ENCODE measurements at regions not wholly inside any gene's neighbourhood (a gene's known extent, or its start where the extent isn't known, plus 50 kb on each side); places are given as distances from the start of the nearest gene placed in this dataset.

DNA sequence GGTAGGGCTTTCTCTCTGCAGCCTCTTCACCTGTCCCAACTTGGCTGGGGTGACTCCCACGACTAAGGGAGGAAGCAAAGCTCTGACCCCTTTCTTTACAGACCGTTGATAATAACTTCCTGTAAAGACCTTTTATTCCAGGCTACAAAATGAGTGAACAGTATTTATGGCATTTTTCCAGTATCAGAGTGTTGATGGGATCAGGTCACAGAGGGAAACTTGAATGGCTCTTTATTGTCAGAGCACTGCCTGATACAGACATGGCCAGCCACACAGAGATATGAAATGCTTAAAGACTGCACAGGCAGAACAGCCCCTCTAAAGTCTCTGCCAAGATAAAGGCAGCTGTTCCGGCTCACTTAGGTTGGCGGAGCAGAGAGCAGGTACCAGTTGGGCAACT lies 1033.9 kb upstream of the NR2F2 start:
- TF ChIP-seq, protein P1, sequence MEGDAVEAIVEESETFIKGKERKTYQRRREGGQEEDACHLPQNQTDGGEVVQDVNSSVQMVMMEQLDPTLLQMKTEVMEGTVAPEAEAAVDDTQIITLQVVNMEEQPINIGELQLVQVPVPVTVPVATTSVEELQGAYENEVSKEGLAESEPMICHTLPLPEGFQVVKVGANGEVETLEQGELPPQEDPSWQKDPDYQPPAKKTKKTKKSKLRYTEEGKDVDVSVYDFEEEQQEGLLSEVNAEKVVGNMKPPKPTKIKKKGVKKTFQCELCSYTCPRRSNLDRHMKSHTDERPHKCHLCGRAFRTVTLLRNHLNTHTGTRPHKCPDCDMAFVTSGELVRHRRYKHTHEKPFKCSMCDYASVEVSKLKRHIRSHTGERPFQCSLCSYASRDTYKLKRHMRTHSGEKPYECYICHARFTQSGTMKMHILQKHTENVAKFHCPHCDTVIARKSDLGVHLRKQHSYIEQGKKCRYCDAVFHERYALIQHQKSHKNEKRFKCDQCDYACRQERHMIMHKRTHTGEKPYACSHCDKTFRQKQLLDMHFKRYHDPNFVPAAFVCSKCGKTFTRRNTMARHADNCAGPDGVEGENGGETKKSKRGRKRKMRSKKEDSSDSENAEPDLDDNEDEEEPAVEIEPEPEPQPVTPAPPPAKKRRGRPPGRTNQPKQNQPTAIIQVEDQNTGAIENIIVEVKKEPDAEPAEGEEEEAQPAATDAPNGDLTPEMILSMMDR (optimal IDR thresholded peaks at IDR 0.05 in 1 of 3, IDR thresholded peaks at IDR 0.05 in 1 of 3, conservative IDR thresholded peaks at IDR 0.05 in 1 of 3; ENCODE audit: extremely low read depth in 1 of 3, insufficient read depth in 2 of 3, low read length in 3 of 3), result no peak
- no peak for TF ChIP-seq EZH2 (IDR thresholded peaks at IDR 0.05; ENCODE audit: low read length)
- H3K4me3 ChIP-seq (ENCODE audit: control insufficient read depth in 2 of 3, extremely low read depth in 1 of 3, insufficient read depth in 2 of 3, low read depth in 1 of 3, low read length in 3 of 3), result no peak overlapping the region
- dilution Hi-C loops (cut with MboI; ENCODE audit: extremely low pct_ligation_motif_present, low sequenced_read_pairs), result no loop called here
- no peaks in the 10 kb centered on the region for H3K9me3 ChIP-seq (ENCODE audit: control insufficient read depth, low read depth, low read length)
- H3K36me3 ChIP-seq (ENCODE audit: control insufficient read depth in 2 of 2, extremely low read depth in 1 of 2, insufficient read depth in 2 of 2, low read length in 2 of 2), result no peaks in the 10 kb centered on the region
- H3K27ac ChIP-seq (ENCODE audit: control insufficient read depth, insufficient read depth, low read length), result no peak overlapping the region
- no peak overlapping the region for H3K9ac ChIP-seq (ENCODE audit: control insufficient read depth, extremely low read depth, insufficient read depth, low read length)
- DNase-seq (ENCODE audit: low read depth, low spot score) (no peak), FAIRE-seq (no peak)
- H3K9me1 ChIP-seq (ENCODE audit: control insufficient read depth, extremely low read depth, insufficient read depth, low read length), result no peaks in the 10 kb centered on the region
- no peak overlapping the region for H2AFZ ChIP-seq (ENCODE audit: control insufficient read depth, low read length)
- H3K27me3 ChIP-seq (ENCODE audit: control insufficient read depth, extremely low read depth, insufficient read depth, low read length), result no peaks in the 10 kb centered on the region
- H4K20me1 ChIP-seq (ENCODE audit: control insufficient read depth, extremely low read depth, insufficient read depth, low read length), result no peaks in the 10 kb centered on the region
- no peaks in the 10 kb centered on the region for H3K4me1 ChIP-seq (ENCODE audit: control insufficient read depth, extremely low read depth, insufficient read depth, low read length)
- no peak overlapping the region for H3K4me2 ChIP-seq (ENCODE audit: control insufficient read depth, extremely low read depth, insufficient read depth, low read depth, low read length)
- no peaks in the 10 kb centered on the region for H3K79me2 ChIP-seq (ENCODE audit: control insufficient read depth, insufficient read depth, low read length)

DNA sequence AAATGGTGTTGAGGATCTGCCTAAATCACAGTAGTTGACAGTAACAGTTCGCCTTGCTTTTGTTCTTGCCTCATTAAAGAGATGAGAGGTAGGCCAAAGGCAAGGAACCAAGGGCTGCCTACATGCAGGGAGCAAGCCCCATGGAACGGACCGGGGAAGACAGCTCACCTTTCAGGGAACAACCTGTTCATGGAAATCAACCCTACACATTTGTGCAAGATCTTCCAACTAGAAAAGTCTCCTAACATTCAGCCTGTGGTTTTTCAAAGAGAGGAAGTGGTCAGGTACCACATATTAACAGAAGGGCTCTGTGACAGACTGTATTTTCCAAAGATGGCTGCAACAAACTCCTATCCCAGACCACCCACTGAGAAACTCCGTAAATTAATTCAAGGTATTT lies 1031.8 kb upstream of the NR2F2 start:
- no peaks in the 10 kb centered on the region for H4K20me1 ChIP-seq (ENCODE audit: control insufficient read depth, extremely low read depth, insufficient read depth, low read length)
- no peaks in the 10 kb centered on the region for H3K9me1 ChIP-seq (ENCODE audit: control insufficient read depth, extremely low read depth, insufficient read depth, low read length)
- no peaks in the 10 kb centered on the region for H3K36me3 ChIP-seq (ENCODE audit: control insufficient read depth in 2 of 2, extremely low read depth in 1 of 2, insufficient read depth in 2 of 2, low read length in 2 of 2)
- no peaks in the 10 kb centered on the region for H3K4me1 ChIP-seq (ENCODE audit: control insufficient read depth, extremely low read depth, insufficient read depth, low read length)
- no peak overlapping the region for H3K27ac ChIP-seq (ENCODE audit: control insufficient read depth, insufficient read depth, low read length)
- no peak overlapping the region for H2AFZ ChIP-seq (ENCODE audit: control insufficient read depth, low read length)
- FAIRE-seq, result no peak
- H3K79me2 ChIP-seq (ENCODE audit: control insufficient read depth, insufficient read depth, low read length), result no peaks in the 10 kb centered on the region
- H3K4me2 ChIP-seq (ENCODE audit: control insufficient read depth, extremely low read depth, insufficient read depth, low read depth, low read length), result no peak overlapping the region
- dilution Hi-C loops (cut with MboI; ENCODE audit: extremely low pct_ligation_motif_present, low sequenced_read_pairs), result no loop called here
- no peak for DNase-seq (ENCODE audit: low read depth, low spot score)
- H3K4me3 ChIP-seq (ENCODE audit: control insufficient read depth in 2 of 3, extremely low read depth in 1 of 3, insufficient read depth in 2 of 3, low read depth in 1 of 3, low read length in 3 of 3), result no peak overlapping the region
- no peaks in the 10 kb centered on the region for H3K27me3 ChIP-seq (ENCODE audit: control insufficient read depth, extremely low read depth, insufficient read depth, low read length)
- no peak for TF ChIP-seq EZH2 (IDR thresholded peaks at IDR 0.05; ENCODE audit: low read length)
- TF ChIP-seq, protein P1 (optimal IDR thresholded peaks at IDR 0.05 in 1 of 3, IDR thresholded peaks at IDR 0.05 in 1 of 3, conservative IDR thresholded peaks at IDR 0.05 in 1 of 3; ENCODE audit: extremely low read depth in 1 of 3, insufficient read depth in 2 of 3, low read length in 3 of 3), result no peak
- no peaks in the 10 kb centered on the region for H3K9me3 ChIP-seq (ENCODE audit: control insufficient read depth, low read depth, low read length)
- H3K9ac ChIP-seq (ENCODE audit: control insufficient read depth, extremely low read depth, insufficient read depth, low read length), result no peak overlapping the region

Measured in keratinocyte (primary cell).